GM12892 (cell line): ENCODE measurements at regions not wholly inside any gene's neighbourhood (a gene's known extent, or its start where the extent isn't known, plus 50 kb on each side); places are given as distances from the start of the nearest gene placed in this dataset.

Experiments used
- POLR2A ChIP-seq: IDR thresholded peaks from 2 replicates; pipeline ENCODE4 v1.6.1; 2011; ENCODE audit warnings: low read depth, low read length, control low read depth
- TAF1 ChIP-seq: IDR thresholded peaks from 2 replicates; pipeline ENCODE4 v1.6.1; 2011; ENCODE audit warnings: low read depth, mild to moderate bottlenecking, control low read depth, low read length, borderline replicate concordance

GRCh38 chr13:77465603-77466195, 69.8 kb upstream of the SCEL start:
- TF ChIP-seq TAF1 (no peak), POLR2A (no peak)
